T47D (cell line): ENCODE measurements at regions not wholly inside any gene's neighbourhood (a gene's known extent, or its start where the extent isn't known, plus 50 kb on each side); places are given as distances from the start of the nearest gene placed in this dataset.

Experiments used
- DNase-seq, 2 experiments: peaks; one replicate each; pipeline versions ENCODE4 v3.0.0 to v3.0.0-alpha.2; 2011 to 2012; ENCODE audit warnings: low read depth in 1 of 2, low spot score in 1 of 2
- JUND ChIP-seq: IDR thresholded peaks from 2 replicates; pipeline ENCODE4 v1.6.1; 2012; ENCODE audit warnings: low read depth
- in situ Hi-C: cut with HindIII; loops from 2 replicates; pipeline ENCODE4 v1.10.0; 2016; ENCODE audit warnings: low sequenced_read_pairs, low pct_unique_long_range_greater_than_20kb

GRCh38 chr13:22103046-22104027 lies 432.5 kb downstream of the FGF9 start:
- DNase-seq: peak in 1 of 2 experiments; percentile 2
- in situ Hi-C loops: no loop called here
- no peak for TF ChIP-seq JUND

- in situ Hi-C loops: no loop called here
- TF ChIP-seq JUND: no peak
- no peak for DNase-seq
These were observed 435.2 kb downstream of the FGF9 start for GRCh38 chr13:22106058-22106457.

GRCh38 chr13:22107549-22107948 lies 436.7 kb downstream of the FGF9 start:
- peak; percentile 13 to 73 for DNase-seq
- in situ Hi-C loops: no loop called here
- TF ChIP-seq JUND: no peak

GRCh38 chr13:22108283-22108942 lies 437.5 kb downstream of the FGF9 start:
- in situ Hi-C loops: no loop called here
- DNase-seq: no peak
- TF ChIP-seq JUND: no peak

GRCh38 chr13:22108979-22109378 lies 438.1 kb downstream of the FGF9 start:
- DNase-seq: no peak
- TF ChIP-seq JUND: no peak
- in situ Hi-C loops: no loop called here

- DNase-seq: no peak
- no peak for TF ChIP-seq JUND
- in situ Hi-C loops: no loop called here
These were observed 439.5 kb downstream of the FGF9 start for GRCh38 chr13:22110368-22110767.

- TF ChIP-seq JUND: no peak
- no peak for DNase-seq
These were observed 440.4 kb downstream of the FGF9 start for GRCh38 chr13:22111152-22111783.

GRCh38 chr13:22111961-22112360 lies 441.1 kb downstream of the FGF9 start:
- DNase-seq: no peak
- TF ChIP-seq JUND: no peak
- in situ Hi-C loops: no loop called here

More at GRCh38 chr13:22111152-22111783, 440.4 kb downstream of the FGF9 start:
- in situ Hi-C loops: no loop called here

GRCh38 chr13:22112956-22113745 lies 442.3 kb downstream of the FGF9 start:
- in situ Hi-C loops: no loop called here

GRCh38 chr13:22114630-22115311 lies 443.9 kb downstream of the FGF9 start:
- TF ChIP-seq JUND: no peak
- no peak for DNase-seq
- in situ Hi-C loops: no loop called here

More at GRCh38 chr13:22112956-22113745, 442.3 kb downstream of the FGF9 start:
- no peak for TF ChIP-seq JUND
- no peak for DNase-seq

GRCh38 chr13:22118158-22118557 lies 447.3 kb downstream of the FGF9 start:
- in situ Hi-C loops: no loop called here
- TF ChIP-seq JUND: no peak

More at GRCh38 chr13:22118158-22118557, 447.3 kb downstream of the FGF9 start:
- DNase-seq: no peak
